ENCODE measurements at regions not wholly inside any gene's neighbourhood (a gene's known extent, or its start where the extent isn't known, plus 50 kb on each side); places are given as distances from the start of the nearest gene placed in this dataset.
A peak's percentile ranks its signal among the peaks of the same experiment; 100 is the strongest.

DNA sequence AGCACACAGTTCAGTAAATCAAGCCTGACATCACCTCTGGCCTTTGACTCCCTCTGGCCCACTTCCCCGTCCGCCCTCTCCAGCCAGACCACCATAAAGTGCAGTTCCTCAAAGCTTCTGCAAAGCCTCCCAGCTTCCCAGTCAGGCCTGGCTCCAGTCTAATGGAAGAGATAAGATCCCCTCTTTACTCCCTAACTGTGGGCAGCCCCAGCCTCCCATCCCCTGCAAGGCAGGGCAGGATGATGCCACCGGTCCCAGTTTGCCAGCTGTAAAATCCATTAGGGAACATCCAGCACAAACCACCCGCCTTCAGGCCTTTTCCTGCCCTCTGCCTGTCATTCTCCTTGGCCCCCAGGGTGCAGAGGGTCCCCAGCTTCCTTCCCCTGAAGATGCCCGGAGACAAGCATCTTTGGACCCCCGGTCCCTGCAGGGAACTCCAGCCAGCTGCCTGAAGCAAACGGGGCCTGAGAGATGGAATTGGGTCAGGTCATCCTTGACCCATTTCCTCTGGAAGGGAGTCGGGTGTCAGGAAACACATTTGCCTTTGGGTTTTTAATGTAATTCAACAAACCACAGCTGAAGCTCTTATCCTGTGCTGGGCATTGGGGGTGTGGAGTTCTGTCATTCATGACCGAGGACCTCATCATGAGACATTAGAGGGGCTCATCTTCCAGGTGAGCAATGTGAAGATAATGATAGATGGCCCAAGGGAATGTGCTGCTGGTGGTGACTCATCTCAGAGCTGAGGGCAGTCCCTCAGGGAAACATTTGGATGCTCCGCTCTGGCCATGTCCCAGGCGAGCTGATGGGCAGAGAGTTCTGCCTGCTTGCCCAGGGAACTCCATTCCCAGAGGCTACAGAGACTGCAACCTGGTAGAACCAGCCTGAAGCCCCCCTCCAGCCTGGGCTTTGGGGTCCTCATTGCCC lies 93.8 kb upstream of the CLMN start:
- DNase-seq (ENCODE audit: low read depth): peak; percentile 34

DNA sequence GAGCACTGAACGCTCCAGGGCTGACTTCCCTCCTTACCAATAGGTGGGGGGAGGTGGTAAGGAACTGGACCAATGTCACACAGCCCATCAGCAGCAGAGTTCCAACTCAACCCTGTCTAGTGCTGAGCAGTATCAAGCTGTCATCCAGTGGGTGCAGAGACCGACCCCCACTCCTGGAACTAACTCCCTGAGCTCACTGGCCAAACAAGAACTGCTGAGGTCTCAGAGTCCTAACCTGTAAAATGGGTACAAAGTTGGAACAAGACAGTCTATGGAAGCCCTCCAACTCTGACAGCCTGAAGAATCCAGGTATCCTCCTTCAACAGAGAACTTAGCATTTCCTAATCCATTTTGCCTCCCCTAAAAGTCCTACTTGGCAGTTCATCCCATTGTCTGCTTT lies 91.1 kb upstream of the CLMN start:
- DNase-seq (ENCODE audit: low read depth): no peak

DNA sequence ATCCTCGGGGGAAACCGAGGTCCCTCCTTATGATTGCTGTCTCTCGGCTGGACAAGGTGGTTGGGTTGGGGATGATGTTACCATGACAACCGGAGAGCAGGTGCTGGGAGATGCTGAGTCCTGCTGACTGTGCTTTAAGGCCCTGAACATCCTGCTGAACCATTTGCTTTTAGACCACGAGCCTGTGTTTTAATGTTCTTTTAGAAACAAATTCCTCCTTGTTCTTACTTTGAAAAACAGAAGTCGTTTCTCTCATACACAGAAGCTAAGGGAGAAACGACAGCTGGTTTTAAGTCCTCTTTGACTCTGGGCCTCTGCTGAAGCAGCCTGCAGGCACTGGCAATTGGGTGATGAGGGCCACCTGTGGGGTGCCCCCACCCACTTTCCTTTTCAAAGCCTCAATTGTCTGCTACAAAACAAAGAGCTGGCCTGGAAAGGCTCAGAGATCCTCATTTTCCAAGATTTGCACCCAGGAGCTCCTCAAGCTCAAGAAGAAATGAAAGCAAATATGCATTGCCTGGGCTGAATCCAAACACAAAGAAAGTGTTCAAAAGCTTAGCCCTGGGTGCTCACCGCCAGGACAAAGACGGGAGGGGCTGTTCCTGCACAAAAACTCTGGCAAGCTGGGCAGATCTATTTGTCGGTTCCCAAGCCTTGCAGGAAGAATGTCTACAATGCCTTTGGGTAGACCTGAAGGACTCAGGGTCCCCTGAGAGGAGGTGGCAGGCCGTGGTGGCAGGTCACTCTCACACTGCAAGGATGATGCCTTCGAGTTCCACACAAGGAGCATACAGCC lies 90.0 kb upstream of the CLMN start:
- no peak for DNase-seq (ENCODE audit: low read depth)

DNA sequence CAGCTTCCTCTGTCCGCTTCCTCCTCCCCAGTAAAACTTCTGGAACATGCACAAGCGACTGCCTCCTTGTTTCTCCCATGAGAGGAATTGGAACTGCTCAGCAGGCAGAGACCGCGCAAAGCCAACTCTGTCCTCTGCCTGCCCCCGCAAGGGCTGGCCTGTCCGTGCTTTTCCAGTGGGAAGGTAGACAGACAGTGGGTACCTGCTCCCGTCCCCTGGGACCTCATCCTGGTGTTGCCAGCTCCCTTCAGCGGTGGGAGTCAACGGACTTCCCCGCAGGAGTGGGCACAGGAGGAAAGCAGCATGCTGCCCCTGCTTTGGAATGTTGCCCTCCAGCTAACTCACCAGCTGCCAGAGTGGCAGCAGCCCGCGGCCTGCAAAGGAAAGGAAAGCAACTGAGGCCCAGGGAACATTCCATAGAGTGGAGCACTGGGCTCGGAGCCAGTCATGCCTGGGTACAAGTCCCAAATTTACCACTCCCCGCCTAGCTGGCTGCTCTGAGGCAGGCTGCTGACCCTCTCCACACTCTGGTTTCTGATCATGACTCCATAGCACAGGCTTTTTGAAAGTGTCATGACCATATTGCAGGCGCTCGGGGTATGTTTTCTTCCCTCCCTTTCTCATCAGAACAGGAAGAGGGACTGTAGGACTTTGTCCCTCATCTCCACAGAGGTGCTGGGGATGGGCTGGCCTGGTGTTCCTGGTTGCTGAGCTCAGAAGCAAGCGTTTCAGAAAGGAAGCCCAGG lies 89.2 kb upstream of the CLMN start:
- no peak for DNase-seq (ENCODE audit: low read depth)

DNA sequence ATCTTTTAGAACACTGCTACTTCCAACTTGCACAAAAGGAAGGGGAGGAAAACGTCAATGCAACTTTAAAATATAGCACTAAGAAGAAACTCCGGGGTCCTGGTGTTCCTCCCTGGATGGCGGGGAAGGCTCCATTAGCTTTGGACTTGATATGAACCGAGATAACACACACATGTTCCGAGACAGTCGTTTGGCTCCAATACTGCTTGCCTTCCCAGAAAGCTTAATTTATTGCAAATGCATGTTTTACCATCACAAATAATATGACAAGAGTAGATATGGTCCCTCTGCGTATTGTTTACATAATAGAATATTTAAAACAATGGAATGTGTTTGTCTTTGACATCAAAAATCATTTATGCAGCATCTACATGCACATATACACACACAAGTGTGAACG lies 87.6 kb upstream of the CLMN start:
- no peak for DNase-seq (ENCODE audit: low read depth)

DNA sequence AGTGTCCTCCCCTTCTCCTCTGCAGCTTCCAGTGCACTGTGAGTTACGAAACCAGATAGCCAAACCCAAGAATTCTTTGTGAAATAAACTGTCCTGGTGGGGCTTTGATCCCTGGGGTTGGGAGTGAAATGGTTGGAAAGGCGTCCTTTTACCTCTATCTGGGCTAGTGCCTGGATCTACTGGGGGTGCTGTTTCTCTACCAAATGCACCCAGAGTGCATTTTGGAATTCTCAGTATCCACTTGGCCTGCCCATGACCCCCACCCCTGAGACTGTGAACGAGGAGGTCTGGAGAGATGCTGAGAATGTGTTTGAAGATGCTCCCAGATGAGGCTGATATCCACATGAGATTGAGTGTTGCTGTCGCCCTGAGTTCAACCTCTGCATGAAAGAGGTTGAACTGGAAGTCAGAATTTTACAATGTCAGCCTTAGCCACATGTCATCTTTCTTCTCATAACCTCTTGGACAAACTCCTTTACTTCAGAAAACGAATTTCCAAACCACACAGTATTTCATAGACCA lies 87.1 kb upstream of the CLMN start:
- no peak for DNase-seq (ENCODE audit: low read depth)

DNA sequence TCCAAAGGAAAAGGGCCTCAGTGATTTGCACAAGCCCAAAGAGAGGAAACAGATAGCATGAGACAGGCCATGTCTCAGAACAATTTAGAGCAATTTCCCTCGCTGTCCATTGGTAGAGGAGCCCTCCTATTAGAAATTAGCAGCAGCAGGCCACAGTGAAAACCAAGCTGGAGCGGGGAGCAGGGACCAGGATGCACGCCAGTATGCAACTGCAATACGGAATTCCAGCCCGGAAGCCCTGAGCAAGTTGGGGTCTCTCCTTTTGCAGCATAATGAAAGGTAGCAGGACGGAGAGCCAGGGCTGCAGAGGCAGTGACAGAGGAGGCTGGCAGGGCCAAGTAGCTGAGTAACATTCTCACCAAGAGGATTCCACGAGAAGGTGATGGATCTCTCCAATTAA lies 84.9 kb upstream of the CLMN start:
- no peak for DNase-seq (ENCODE audit: low read depth)

DNA sequence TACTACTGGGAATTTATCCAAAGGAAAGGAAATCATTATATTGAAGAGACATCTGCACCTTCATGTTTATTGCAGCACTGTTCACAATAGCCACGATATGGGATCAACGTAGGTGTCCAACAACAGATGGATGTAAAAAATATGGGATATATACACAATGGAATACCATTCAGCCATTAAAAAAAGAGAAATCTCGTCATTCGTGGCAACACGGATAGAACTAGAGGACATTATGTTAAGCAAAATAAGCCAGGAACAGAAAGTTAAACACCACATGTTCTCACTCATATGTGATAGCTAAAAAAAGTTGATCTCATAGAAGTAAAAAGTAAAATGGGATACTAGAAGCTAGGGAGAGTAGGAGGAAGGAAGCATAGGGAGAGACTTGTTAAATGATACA lies 82.9 kb upstream of the CLMN start:
- DNase-seq (ENCODE audit: low read depth): no peak

DNA sequence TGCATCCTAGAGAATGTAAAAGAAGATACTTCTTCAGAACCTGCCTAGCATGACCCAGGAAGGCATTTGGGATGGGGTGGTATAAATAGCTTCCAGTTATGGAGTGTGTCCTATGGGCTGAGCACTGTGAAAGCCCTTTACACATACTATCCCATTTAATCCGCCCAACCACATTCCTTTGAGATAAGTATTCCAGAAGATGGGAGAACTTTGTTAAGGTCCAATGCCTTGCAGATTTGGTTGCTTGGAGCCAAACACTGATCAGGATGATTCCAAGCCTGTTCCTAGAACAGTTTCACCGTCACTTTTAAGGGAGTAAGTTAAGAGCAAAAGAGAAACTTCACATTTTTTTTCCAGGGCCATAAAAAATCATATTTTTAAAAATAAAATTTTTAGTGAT lies 82.5 kb upstream of the CLMN start:
- no peak for DNase-seq (ENCODE audit: low read depth)

DNA sequence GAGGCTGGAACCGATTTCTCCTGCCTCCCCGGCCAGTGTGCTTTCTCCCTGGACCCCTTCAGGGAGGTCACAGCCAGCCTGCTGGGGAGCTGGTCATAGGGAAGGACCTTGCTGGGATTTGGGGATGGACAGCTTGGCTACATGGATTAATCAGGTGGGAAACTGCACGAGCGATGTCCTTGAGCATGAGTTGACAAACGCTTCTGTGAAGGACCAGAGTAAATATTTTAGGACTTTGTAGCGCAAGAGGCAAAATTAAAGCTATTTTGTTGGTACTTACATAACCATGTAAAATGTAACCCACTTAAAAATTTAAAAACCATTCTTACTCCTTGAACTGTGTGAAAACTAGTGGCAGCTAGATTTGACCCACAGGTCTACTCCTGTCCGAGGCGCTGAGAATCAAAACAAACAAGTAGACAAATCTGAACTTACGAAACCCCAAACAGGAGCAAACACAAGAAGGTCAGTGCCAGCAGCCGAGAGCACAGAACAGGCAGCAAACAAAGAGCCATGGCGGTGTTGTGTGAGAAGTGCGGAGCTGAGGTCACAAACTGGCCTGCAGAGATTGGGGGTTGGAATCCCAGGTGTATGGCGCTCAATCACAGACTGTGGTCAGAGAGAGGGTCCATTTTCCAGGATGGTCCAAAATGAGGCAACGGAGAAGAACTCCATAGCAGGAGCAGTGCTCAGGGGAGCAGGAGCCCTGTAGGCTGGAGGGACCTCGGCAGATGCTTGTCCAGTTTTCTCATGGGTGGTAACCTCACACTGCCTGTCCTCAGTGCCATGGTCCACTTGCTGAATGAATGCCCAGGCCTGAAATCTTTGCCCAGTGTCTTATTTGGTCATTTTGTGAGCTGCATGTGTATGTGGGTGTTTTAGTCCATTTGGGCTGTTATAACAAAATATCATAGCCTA lies 79.2 kb upstream of the CLMN start:
- DNase-seq (ENCODE audit: low read depth): no peak

DNA sequence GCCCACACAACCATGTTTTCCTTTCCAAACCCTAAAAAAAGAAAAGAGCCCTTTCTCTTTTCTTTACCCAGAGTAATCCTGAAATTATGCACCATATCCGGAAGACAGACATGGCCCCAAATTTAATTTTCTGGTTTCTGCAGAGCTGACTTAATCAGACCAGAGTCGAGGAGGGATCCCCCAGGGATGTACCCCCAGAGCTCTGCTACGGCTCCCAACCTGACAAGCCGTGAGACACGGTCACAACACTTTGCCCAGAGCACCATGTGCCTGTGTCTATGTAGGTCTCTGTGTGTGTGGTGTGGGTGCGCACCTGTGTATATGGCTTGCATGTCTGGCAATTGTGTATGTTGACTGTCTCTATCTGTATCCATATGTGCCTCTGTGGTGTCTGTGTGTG lies 77.6 kb upstream of the CLMN start:
- DNase-seq (ENCODE audit: low read depth): no peak

DNA sequence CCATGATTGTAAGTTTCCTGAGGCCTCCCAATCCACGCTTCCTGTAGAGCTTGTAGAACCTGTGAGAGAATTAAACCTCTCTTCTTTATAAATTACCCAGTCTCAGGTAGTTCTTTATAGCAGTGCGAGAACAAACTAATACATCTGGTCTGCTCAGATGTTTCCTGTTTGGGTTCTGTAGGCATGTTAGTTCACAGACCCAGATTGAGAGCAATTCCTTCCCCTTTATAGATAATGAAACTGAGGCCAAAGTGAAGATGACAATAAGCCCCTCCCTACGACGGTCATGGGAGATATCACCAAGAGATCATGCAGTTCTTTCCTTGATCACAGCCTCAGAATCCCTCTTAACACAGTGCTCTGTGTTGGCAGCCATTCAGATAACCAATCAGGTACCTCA lies 76.5 kb upstream of the CLMN start:
- no peak for DNase-seq (ENCODE audit: low read depth)

DNA sequence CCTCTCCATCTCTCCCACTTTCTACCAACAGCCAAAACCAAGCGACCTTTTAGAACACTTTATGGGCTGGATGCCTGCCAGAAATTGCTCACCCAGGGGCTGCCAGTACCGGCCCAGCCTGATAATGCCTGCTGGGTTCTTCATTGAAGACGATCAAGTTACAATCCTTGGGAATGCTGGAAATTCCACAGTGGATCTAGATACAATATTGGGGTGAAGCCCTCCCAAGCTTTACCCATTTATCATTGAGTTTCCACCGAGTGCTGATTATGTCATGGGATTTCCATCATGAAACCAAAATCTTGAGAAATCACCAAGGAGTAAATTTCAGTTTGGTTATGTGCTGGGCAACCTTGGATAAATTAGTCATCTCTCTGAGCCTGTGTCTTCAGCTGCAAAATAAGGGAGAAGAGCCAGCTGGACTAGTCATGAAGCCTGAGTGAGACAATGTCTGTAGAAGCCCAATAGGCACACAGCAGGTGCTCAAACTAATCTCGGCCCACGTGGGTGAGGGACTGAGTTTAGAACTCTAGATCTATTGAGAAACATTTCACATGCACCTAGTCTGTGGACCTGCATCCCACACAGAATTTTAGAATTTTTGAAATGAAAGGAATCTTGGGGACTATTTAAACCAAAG lies 75.5 kb upstream of the CLMN start:
- no peak for DNase-seq (ENCODE audit: low read depth)

DNA sequence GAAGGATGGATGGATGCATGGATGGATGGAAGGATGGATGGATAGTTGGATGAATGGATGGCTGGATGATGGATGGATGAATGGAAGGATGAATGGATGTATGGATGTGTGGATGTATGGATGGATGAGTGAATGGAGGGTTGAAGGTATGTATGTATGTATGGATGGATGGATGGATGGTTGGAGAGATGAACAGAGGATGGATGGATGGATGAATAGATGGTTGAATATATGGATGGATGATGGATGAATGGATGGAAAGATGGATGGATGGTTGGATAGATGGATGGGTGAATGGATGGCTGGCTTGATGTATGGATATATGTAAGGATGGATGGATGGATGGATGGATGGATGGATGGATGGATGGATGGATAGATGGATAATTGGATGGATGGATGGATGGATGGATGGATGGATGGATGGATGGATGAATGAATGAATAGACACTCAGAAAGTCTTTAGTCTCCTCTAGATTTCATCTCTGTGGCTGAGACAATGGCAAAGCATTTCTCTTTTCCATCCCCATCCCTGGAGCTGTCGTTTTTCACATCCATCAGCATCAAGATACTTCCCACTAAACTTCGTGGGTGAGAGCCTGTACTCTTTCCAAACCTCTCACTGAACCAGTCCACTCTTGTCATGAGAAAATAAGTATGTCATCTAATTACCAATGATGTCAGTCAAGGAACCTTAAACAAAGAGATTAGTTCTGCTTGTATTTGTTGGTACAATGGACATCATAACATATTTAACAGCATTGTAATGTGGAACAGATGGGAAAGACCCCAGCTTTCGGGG lies 74.8 kb upstream of the CLMN start:
- DNase-seq (ENCODE audit: low read depth): no peak

DNA sequence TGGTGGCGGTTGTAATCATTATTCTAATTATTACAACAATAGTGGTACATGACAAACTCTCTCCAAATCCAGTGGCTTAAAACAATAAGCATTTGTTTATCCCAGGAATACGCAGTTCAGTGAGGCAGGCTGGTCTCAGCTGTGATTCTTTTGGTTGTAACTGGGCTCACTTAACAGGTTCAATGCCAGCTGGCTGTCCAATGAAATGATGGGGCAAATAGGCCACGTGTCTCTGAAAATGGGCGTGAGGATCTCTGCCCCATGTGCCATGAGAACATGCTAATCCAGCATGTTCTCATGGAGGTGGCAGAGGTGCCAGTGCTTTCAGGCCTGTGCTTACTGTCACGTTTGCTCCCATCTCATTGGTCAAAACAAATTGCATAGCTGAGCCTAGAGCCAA lies 73.1 kb upstream of the CLMN start:
- DNase-seq (ENCODE audit: low read depth): no peak

DNA sequence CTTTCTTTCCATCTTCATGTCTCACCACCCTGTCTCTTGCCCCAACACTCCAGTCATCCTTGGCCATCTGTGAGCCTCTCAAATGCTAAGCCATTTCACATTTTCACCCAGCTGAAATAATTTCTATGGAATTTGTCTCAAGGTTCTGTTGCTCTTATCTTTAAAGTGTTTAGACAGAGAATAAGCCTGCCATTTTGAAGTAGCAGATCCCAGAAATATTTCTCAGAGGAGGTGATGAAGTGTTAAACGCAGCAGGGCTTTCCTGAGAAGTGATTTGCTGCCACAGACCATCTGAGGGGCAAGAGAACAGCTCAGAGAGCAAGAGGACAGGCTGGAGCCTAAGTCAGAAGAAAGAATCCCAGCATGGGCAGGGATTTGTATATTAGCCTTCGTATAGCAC lies 71.6 kb upstream of the CLMN start:
- no peak for DNase-seq (ENCODE audit: low read depth)

DNA sequence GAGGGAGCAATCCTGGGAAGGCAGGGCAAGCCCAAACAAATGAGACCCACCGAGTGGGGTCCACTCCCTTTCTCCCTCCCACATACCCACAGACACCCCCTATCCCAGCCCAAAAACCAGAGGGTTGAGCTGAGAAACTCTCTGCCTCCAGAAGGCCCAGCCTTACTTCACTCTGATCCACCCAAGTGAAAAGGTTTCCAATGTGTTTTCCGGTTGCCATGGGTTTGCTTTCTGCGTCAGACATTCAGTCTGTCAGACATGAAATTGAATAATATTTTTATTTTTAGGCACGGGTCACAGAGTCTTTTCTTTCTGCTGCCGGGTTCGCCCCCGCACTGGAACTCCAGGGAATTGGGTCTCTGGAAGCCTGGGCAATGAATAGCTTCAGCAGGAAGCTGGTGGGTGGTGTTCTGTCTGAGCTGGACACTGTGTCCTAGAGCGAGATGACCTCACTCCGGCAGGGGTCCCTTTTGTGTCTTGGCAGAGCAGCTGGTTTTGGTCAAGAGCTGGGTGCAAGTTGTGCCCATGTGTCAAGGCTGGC lies 69.8 kb upstream of the CLMN start:
- no peak for DNase-seq (ENCODE audit: low read depth)

DNA sequence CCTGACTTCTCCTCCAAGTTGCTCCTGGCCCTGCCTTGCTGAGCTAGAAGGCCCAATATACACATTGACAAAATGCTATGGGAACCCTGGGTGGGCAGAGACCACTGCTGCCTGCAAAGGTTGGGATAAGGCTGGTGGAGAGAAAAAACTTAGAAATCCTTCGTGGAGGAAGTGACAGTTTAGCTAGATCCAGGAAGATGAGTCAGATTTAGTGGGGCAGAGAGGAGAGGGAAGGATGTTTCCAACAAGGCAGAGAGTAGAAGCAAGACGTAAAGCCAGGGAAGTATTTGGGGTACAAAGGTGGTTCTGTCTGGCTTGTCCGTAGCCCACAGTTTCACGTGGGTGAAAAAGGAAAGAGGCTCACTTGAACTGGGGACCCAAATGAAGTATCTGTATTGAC lies 69.0 kb upstream of the CLMN start:
- DNase-seq (ENCODE audit: low read depth): peak; percentile 54

DNA sequence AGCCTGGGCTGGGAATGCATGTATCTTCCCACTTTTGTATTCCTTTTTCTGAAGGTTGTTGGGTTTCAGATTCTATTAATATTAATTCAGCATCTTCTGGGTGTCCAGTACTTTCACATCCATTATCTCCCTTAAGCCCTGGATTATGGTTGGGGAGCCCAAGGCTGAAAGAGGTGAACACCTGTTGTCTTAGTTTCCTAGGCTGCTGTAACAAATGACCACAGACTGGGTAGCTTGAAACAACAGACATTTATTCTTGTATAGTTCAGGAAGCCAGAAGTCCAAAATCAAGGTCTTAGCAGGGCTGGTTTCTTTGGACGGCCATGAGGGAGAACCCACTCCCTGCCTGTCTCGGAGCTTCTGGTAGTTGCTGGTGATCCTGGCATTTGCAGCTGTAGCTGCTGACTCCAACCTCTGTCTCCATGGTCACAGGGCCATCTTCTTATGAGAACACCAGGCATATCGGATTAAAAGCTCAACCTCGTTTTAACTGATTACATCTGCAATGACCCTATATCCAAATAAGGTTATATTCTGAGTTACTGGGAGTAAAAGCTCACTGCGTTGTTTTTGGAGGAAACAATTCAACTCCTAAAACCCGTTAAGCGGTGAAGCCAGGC lies 68.2 kb upstream of the CLMN start:
- DNase-seq (ENCODE audit: low read depth): no peak
